ENCODE measurements at regions not wholly inside any gene's neighbourhood (a gene's known extent, or its start where the extent isn't known, plus 50 kb on each side); places are given as distances from the start of the nearest gene placed in this dataset.

DNA sequence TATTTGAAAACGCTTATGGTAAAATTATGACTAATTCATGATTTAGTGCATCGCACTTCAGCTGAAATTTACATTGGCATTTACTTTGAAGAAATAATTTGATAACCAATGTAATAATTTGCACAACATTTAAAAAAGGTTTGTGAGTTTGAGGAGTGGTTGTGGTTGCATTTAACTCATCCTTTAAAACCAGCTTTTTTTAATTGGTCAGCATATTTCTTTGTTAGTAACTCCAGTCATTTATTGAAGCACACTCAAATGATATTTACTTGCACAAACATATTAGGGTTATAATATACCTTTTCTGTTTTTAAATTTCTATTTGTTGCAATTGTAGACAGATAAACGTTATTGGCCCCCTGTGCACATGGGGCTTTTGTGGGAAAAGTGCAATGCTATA is 78.1 kb upstream of the AHI1 start:
- TF ChIP-seq, protein P1, sequence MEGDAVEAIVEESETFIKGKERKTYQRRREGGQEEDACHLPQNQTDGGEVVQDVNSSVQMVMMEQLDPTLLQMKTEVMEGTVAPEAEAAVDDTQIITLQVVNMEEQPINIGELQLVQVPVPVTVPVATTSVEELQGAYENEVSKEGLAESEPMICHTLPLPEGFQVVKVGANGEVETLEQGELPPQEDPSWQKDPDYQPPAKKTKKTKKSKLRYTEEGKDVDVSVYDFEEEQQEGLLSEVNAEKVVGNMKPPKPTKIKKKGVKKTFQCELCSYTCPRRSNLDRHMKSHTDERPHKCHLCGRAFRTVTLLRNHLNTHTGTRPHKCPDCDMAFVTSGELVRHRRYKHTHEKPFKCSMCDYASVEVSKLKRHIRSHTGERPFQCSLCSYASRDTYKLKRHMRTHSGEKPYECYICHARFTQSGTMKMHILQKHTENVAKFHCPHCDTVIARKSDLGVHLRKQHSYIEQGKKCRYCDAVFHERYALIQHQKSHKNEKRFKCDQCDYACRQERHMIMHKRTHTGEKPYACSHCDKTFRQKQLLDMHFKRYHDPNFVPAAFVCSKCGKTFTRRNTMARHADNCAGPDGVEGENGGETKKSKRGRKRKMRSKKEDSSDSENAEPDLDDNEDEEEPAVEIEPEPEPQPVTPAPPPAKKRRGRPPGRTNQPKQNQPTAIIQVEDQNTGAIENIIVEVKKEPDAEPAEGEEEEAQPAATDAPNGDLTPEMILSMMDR (IDR thresholded peaks at IDR 0.05; ENCODE audit: insufficient read depth, low read depth, low read length, missing control alignments): no peak
- no peak for DNase-seq (ENCODE audit: low read depth)
- no peak overlapping the region for H3K4me3 ChIP-seq (ENCODE audit: low read depth, low read length)

DNA sequence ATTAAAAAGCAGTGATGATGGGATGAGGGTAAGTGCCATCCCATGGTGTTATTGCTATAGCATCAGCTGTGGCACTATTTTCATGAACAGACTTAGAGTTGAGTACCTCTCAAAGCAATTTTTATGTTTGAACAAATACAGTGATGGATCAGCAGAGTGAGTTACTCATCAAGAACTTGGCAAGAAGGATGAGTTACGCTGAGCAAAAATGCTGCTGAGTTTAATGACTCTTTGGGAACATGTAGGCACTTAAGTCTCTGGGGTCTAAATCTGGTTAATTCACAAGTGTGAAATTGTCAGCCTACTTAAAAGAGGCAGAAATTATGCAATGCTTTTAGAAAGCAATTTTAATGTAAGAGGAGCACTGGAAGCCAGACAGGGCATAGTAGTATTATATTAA is 78.5 kb upstream of the AHI1 start:
- DNase-seq (ENCODE audit: low read depth): no peak
- H3K4me3 ChIP-seq (ENCODE audit: low read depth, low read length): no peak overlapping the region
- TF ChIP-seq, protein P1 (IDR thresholded peaks at IDR 0.05; ENCODE audit: insufficient read depth, low read depth, low read length, missing control alignments): no peak

DNA sequence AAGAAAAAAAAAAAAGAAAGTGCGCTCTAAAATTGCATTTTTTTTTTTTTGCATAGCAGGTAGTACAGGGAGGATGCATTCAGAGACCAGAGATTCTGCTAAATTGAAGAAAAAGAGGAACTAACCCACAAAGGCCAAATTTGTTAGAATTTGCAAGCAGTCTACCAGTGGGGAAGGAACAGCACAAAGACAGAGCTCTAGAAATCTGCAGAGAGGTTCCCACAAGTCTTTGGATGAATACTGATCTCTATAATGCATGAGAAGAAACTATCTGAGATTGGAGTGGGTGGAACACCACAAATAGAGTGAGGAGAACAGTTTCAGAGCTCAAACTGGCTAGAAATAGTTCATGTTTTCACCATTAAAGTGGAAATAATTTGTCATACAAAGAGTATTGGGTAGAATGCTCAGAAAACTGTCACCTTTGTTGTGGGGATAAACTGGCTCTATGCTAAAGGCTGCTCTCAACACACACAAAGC is 79.6 kb upstream of the AHI1 start:
- H3K4me3 ChIP-seq (ENCODE audit: low read depth, low read length): no peak overlapping the region
- peak; percentile 69 for DNase-seq (ENCODE audit: low read depth)
- TF ChIP-seq, protein P1 (IDR thresholded peaks at IDR 0.05; ENCODE audit: insufficient read depth, low read depth, low read length, missing control alignments): no peak

DNA sequence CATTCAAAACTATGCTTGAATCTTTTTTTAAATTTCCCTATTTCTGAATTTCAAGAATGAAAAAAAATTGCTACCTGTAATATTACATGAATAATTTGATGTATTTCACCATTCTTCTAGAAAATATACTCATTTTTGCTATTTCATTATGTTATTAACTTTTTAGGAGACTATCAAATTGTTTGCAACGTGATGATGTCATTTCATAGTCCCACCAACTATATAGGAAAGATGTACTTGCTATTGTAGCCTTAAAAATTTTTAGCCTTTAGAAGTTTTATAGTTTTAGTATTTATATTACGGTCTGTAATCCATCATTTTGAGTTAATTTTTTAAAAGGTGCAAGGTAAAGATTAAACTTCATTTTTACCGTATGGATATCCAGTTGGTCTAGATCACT is 81.4 kb upstream of the AHI1 start:
- H3K4me3 ChIP-seq (ENCODE audit: low read depth, low read length): no peak overlapping the region
- DNase-seq (ENCODE audit: low read depth): no peak
- TF ChIP-seq, protein P1 (IDR thresholded peaks at IDR 0.05; ENCODE audit: insufficient read depth, low read depth, low read length, missing control alignments): no peak

DNA sequence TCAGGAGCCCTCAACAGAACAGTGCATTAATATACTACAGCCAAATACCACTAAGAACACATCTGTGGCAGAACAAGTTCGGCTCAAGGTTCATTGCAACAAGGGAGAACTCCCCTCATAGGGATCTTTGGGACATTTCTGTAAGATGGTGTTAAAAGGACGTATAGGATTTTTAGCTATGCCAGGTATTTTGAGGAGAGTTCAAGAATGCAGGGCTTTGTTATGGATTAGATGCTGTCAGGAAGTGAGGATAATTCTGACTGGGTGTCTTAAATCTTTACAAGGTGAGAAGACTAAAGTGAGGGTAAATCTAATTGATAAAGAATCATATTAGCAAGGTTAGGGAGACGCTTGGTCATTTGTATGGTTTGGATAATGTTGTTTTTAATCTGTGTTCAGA is 83.7 kb upstream of the AHI1 start:
- no peak for DNase-seq (ENCODE audit: low read depth)
- TF ChIP-seq, protein P1 (IDR thresholded peaks at IDR 0.05; ENCODE audit: insufficient read depth, low read depth, low read length, missing control alignments): no peak
- no peak overlapping the region for H3K4me3 ChIP-seq (ENCODE audit: low read depth, low read length)

GRCh38 chr6:135583256-135583761 is 85.8 kb upstream of the AHI1 start:
- no peak overlapping the region for H3K4me3 ChIP-seq (ENCODE audit: low read depth, low read length)
- TF ChIP-seq, protein P1 (IDR thresholded peaks at IDR 0.05; ENCODE audit: insufficient read depth, low read depth, low read length, missing control alignments): no peak
- no peak for DNase-seq (ENCODE audit: low read depth)

DNA sequence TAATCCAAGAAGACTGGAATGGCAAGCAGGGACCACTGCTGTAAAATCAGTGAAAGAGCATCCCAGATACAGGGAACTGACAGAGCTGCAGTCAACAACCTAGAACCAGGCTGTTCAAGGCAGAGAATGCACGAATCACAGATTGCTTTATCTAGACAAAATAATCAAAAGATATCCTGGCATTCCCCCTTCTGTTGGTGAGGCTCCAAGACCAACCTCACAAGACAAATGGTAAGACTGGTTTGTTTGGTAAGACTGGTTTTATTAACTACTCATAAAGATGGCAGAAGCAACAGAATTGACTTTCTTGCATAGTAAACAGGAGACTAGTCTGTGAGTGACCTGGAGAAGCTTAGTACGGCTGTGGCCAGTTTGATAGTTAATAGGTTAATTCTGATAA is 88.8 kb upstream of the AHI1 start:
- DNase-seq (ENCODE audit: low read depth): no peak
- TF ChIP-seq, protein P1 (IDR thresholded peaks at IDR 0.05; ENCODE audit: insufficient read depth, low read depth, low read length, missing control alignments): no peak
- H3K4me3 ChIP-seq (ENCODE audit: low read depth, low read length): no peak overlapping the region
